Gastrocnemius medialis (tissue), 4 donors: ENCODE measurements at regions not wholly inside any gene's neighbourhood (a gene's known extent, or its start where the extent isn't known, plus 50 kb on each side); places are given as distances from the start of the nearest gene placed in this dataset.
"Not testable (repeated sequence)": the region's sequence is repeated elsewhere in the genome, so short reads cannot be mapped to it uniquely, and the experiment has no call there.

Experiments used
- ATAC-seq, 2 donors: fragments of 150-250 bp; one replicate each; pipeline ENCODE4 v1.9.1; 2016
- DNase-seq, 2 donors: peaks; one replicate each; pipeline ENCODE4 v3.0.0-alpha.2; 2019
- H3K27ac ChIP-seq, 4 donors: fragments of 200-600 bp; sonication (generic); 1 replicate in 1 of 4; 2 replicates in 3 of 4; pipeline ENCODE4 v1.5.1; 2016 to 2018; ENCODE audit warnings: mild to moderate bottlenecking in 2 of 4, moderate library complexity in 1 of 4
- H3K27me3 ChIP-seq, 3 donors: fragments of 200-600 bp; sonication (generic) in 2 of 3; 1 replicate in 1 of 3; 2 replicates in 2 of 3; pipeline versions ENCODE4 v1.5.1 to v1.6.0; 2016 to 2019; ENCODE audit warnings: mild to moderate bottlenecking in 1 of 3, moderate library complexity in 1 of 3
- H3K36me3 ChIP-seq, 2 donors: fragments of 200-600 bp; sonication (generic) in 1 of 2; one replicate each; pipeline ENCODE4 v1.5.1; 2017 to 2018
- H3K4me1 ChIP-seq, 2 donors: fragments of 200-600 bp; sonication (generic) in 1 of 2; one replicate each; pipeline ENCODE4 v1.5.1; 2016 to 2017; ENCODE audit warnings: mild to moderate bottlenecking in 2 of 2
- H3K4me3 ChIP-seq, 4 donors: fragments of 200-600 bp; sonication (generic) in 3 of 4; 1 replicate in 1 of 4; 2 replicates in 3 of 4; pipeline ENCODE4 v1.5.1; 2016 to 2019; ENCODE audit warnings: mild to moderate bottlenecking in 2 of 4
- H3K9me3 ChIP-seq, 3 donors: fragments of 200-600 bp; sonication (generic) in 2 of 3; 1 replicate in 1 of 3; 2 replicates in 2 of 3; pipeline ENCODE4 v1.5.1; 2016 to 2019
- POLR2A ChIP-seq, 2 donors: fragments of 450-650 bp; IDR thresholded peaks; one replicate each; pipeline ENCODE4 v1.6.1; 2017; ENCODE audit warnings: antibody characterized with exemption in 2 of 2, mild to moderate bottlenecking in 2 of 2, moderate library complexity in 2 of 2
- in situ Hi-C, 4 donors: fragments of 200-750 bp; cut with MboI; loops; one replicate each; pipeline versions ENCODE4 v1.15.0 to v1.8.0; 2017; ENCODE audit warnings: low sequenced_read_pairs in 4 of 4
- intact Hi-C: fragments of 100-400 bp; cut with DNase I; formaldehyde crosslinking; loops from one replicate; pipeline ENCODE4 v1.15.1; 2023; ENCODE audit warnings: low total_unique reads
- TF ChIP-seq, protein P1 (sequence below), 5 experiments: fragments of 450-650 bp in 3 of 5; fragments of 200-600 bp in 2 of 5; sonication (generic) in 2 of 5; IDR thresholded peaks in 4 of 5; conservative IDR thresholded peaks in 1 of 5; 1 replicate in 4 of 5; 2 replicates in 1 of 5; pipeline ENCODE4 v1.5.1; 2016 to 2019; ENCODE audit warnings: antibody characterized with exemption in 5 of 5, mild to moderate bottlenecking in 3 of 5, moderate library complexity in 3 of 5

DNA sequence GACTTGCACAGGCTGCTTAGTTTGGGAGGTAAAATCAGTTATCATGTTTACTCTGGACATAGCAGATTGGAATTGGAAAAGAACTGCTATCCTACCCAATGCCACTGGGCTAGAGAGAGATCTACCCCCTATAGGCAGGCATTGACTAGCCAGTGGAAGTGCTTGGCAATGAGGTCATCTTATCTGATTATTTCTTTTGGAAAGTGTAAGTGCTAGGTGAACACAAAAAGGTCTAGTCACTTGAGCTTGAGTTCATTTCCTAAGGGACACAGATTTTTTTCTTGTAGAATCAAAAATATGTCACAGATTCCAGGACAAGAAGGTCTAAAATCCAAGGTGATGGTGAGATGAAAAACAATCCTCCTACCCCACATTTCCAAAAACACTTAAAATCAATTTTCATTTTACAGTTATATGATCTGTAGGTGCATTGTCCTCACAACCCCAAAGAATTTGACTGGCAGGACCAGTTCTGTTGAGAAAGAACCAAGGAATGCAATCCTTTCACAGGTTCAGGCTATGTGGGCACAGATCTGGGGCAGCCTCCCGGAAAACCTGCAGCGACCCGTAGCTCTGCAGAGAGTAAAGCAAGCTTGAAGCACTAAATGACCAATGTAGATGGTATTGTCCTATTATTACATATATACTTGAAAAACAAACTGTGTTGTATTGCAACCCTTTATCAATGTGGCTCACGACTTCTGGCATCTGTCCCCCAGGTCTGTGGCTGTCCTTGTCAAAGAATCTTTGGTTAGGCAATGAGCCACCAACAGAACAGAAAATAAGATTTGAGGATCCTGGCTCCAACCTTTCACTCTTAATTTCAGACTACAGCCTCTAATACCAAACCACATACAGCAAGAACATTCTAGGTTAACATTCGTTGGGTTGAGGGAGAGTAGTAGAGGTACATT lies 67.3 kb upstream of the ADTRP start:
- H3K36me3 ChIP-seq, result no peaks in the 10 kb centered on the region
- no peak overlapping the region for H3K27ac ChIP-seq
- in situ Hi-C loops (no loop called here), intact Hi-C loops (no loop called here)
- H3K27me3 ChIP-seq, result no peaks in the 10 kb centered on the region
- H3K4me1 ChIP-seq, result no peaks in the 10 kb centered on the region
- DNase-seq (no peak), ATAC-seq (no peak)
- no peak overlapping the region for H3K4me3 ChIP-seq
- TF ChIP-seq POLR2A (IDR thresholded peaks at IDR 0.05), result no peak
- TF ChIP-seq, protein P1, sequence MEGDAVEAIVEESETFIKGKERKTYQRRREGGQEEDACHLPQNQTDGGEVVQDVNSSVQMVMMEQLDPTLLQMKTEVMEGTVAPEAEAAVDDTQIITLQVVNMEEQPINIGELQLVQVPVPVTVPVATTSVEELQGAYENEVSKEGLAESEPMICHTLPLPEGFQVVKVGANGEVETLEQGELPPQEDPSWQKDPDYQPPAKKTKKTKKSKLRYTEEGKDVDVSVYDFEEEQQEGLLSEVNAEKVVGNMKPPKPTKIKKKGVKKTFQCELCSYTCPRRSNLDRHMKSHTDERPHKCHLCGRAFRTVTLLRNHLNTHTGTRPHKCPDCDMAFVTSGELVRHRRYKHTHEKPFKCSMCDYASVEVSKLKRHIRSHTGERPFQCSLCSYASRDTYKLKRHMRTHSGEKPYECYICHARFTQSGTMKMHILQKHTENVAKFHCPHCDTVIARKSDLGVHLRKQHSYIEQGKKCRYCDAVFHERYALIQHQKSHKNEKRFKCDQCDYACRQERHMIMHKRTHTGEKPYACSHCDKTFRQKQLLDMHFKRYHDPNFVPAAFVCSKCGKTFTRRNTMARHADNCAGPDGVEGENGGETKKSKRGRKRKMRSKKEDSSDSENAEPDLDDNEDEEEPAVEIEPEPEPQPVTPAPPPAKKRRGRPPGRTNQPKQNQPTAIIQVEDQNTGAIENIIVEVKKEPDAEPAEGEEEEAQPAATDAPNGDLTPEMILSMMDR (IDR thresholded peaks at IDR 0.05 in 4 of 5, conservative IDR thresholded peaks at IDR 0.05 in 1 of 5), result no peak
- H3K9me3 ChIP-seq, result no peaks in the 10 kb centered on the region

DNA sequence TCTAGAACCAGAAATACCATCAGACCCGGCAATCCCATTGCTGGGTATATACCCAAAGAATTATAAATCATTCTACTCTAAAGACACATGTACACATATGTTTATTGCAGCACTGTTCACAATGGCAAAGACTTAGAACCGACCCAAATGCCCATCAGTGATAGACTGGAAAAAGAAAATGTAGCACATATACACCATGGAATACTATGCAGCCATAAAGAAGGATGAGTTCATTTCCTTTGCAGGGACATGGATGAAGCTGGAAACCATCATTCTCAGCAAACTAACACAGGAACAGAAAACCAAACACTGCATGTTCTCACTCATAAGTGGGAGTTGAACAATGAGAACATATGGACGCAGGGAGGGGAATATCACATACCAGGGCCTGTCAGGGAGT lies 64.2 kb upstream of the ADTRP start:
- H3K4me3 ChIP-seq, intact Hi-C loops, H3K9me3 ChIP-seq, DNase-seq, H3K27ac ChIP-seq, in situ Hi-C loops, H3K4me1 ChIP-seq, H3K36me3 ChIP-seq, ATAC-seq, H3K27me3 ChIP-seq: not testable (repeated sequence)

DNA sequence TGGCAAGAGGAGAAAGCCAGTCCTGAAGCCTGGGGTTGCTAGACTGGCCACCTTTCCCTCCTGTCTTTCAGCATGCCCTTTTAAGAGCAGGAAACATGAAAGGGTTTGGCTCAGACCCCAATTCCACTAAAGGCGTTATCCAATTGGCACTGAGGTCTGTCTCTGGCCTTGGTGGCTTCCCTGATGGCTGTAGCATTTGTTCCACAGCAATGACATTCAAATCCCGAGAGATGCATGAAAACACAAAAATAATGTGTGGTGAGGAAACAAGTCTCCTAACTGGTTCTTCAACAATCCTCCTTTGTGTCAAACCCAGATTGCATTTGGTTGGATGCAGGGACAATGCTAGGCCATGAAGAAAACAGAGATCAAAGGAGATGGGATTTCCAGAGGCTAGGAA lies 56.5 kb upstream of the ADTRP start:
- TF ChIP-seq, protein P1 (IDR thresholded peaks at IDR 0.05 in 4 of 5, conservative IDR thresholded peaks at IDR 0.05 in 1 of 5), result no peak
- no peak for TF ChIP-seq POLR2A (IDR thresholded peaks at IDR 0.05)

DNA sequence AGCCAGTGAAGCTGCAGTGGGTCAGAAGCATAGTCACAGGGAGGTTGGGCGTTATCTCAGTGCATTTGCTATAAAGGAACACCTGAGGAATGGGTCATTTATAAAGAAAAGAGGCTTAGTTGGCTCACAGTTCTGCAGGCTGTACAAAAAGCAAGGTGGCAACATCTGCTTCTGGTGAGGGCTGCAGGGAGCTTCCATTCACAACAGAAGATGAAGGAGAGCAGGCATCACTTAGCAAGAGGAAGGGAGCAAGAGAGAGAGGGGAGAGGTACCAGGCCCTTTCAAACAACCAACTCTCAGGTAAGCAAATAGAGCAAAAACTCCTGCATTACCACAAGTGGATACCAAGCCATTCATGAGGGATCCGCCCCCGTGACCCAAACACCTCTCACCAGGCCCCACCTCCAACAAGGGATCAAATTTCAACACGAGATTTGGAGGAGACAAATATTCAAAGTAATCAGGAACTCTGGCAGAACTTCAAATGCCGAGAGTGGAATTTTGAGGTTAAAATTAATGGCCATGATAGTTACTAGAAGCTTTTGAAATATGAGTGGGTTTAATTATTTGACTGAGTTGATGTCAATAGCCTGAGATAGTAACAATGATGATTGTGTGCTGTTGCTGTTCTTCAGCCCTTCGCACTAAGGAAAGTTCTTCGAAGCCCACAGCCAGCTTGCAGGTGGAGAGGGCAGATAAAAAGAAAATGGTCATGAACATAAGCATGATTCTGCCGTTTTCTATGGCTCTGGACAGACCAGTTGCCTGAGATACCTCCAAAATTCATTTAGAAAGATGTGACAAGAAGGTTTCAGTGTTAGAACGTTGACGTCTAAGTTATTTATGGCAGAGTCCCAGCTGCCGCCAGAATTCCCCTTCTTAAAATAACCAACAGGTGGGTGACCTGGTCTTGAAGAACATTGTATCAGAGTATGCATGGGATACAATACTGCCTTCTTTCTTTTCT lies 55.3 kb upstream of the ADTRP start:
- H3K27me3 ChIP-seq, result no peaks in the 10 kb centered on the region
- H3K4me3 ChIP-seq, result no peak overlapping the region
- no peaks in the 10 kb centered on the region for H3K36me3 ChIP-seq
- H3K9me3 ChIP-seq, result no peaks in the 10 kb centered on the region
- ATAC-seq, result peak in 1 of 2 donors; percentile 81
- DNase-seq, result peak in 1 of 2 donors; percentile 20
- in situ Hi-C loops (no loop called here), intact Hi-C loops (no loop called here)
- H3K4me1 ChIP-seq, result peaks cover 0 to 15% of the 10 kb centered on the region in 2 donors
- no peak overlapping the region for H3K27ac ChIP-seq
- TF ChIP-seq, protein P1 (IDR thresholded peaks at IDR 0.05 in 4 of 5, conservative IDR thresholded peaks at IDR 0.05 in 1 of 5), result no peak
- TF ChIP-seq POLR2A (IDR thresholded peaks at IDR 0.05), result no peak

More for the DNA sequence above, 56.5 kb upstream of the ADTRP start:
- intact Hi-C loops, result no loop called here
- no peaks in the 10 kb centered on the region for H3K9me3 ChIP-seq
- H3K27me3 ChIP-seq, result no peaks in the 10 kb centered on the region
- H3K36me3 ChIP-seq, result no peaks in the 10 kb centered on the region
- H3K4me1 ChIP-seq, result peaks cover 0 to 15% of the 10 kb centered on the region in 2 donors
- in situ Hi-C loops, result no loop called here
- ATAC-seq (no peak), DNase-seq (no peak)
- no peak overlapping the region for H3K27ac ChIP-seq
- no peak overlapping the region for H3K4me3 ChIP-seq

- intact Hi-C loops (no loop called here), in situ Hi-C loops (no loop called here)
- TF ChIP-seq, protein P1 (IDR thresholded peaks at IDR 0.05 in 4 of 5, conservative IDR thresholded peaks at IDR 0.05 in 1 of 5), result no peak
- no peak for TF ChIP-seq POLR2A (IDR thresholded peaks at IDR 0.05)
- H3K9me3 ChIP-seq, result no peaks in the 10 kb centered on the region
- H3K27me3 ChIP-seq, result no peaks in the 10 kb centered on the region
- H3K27ac ChIP-seq, result no peak overlapping the region
- DNase-seq, result no peak
- peaks cover 0 to 15% of the 10 kb centered on the region in 2 donors for H3K4me1 ChIP-seq
- ATAC-seq, result no peak
- H3K36me3 ChIP-seq, result no peaks in the 10 kb centered on the region
- H3K4me3 ChIP-seq, result no peak overlapping the region
These were observed 53.0 kb upstream of the ADTRP start for GRCh38 chr6:11831653-11832052.
